GM21529 (cell line): ENCODE measurements at regions not wholly inside any gene's neighbourhood (a gene's known extent, or its start where the extent isn't known, plus 50 kb on each side); places are given as distances from the start of the nearest gene placed in this dataset.

Experiments
- ATAC-seq: cut with Tn5 transposase; IDR thresholded peaks from one replicate; pipeline ENCODE4 v1.9.1; 2021; ENCODE audit not compliant: unreplicated experiment

DNA sequence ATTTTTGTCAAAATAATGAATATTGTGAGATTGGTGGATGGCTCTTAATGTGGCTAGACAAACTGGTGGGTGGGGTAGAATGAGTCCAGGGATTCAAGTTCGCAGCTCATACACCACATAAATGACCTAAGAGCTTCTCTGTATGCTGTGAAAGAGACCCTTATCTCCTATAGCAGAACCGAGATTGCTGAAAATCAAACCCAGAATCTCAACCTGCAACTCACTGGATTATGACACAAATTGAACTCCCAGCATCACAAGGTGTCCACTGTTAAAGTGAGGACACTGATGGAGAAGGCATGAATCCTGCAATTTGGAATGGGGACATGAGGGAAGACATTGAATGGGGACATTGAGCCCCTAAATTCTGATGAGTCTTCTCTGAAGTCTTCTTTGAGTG lies 51.3 kb upstream of the CNKSR3 start:
- ATAC-seq, result no peak

GRCh38 chr6:154565331-154565730 lies 54.8 kb upstream of the CNKSR3 start:
- ATAC-seq, result no peak

GRCh38 chr6:154566866-154567265 lies 56.4 kb upstream of the CNKSR3 start:
- ATAC-seq, result no peak

DNA sequence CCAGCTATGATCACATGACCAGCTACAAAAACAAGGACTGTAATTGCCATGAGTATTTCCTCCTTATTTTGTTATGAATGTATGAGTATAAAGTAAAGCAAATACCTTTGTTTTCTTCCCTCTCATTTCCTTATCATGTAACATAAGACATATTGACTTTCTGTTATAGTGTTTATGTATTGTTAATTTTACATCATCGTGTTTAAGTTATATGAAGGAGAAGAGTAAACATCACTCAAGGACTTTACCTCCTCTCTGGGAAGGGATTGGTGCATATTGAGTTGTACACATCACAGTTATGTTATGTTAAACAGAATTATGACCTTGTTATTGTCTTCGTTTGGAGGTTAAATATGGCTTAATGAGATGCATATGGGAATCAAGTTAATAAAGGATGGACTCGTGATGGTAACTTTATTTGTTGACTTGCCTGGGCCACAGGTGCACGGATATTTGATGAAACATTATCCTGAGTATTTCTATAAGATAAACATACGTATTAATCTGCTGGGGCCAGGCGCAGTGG lies 57.3 kb upstream of the CNKSR3 start:
- ATAC-seq, result no peak

GRCh38 chr6:154569156-154569862 lies 58.8 kb upstream of the CNKSR3 start:
- ATAC-seq, result no peak

- no peak for ATAC-seq
Observed at GRCh38 chr6:154570505-154570904, 60.0 kb upstream of the CNKSR3 start.

DNA sequence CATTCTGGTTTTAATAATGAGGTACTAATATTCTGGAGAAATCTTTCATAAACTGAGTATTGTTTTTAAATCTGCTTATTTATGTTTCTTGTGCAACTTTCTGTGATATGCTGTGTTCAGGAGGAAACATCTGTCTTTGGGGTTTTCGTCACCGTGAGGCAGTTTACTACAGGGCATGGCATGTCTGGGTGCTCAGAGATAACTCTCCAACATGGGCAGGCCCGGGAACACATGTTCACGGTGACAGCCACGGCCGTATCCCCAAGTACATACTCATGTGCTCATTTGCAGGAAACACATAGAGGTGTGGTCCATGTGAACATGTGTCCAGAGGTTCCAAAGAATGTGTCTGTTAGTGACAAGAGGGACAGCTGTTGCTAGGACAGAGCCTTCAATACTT lies 62.1 kb upstream of the CNKSR3 start:
- no peak for ATAC-seq

DNA sequence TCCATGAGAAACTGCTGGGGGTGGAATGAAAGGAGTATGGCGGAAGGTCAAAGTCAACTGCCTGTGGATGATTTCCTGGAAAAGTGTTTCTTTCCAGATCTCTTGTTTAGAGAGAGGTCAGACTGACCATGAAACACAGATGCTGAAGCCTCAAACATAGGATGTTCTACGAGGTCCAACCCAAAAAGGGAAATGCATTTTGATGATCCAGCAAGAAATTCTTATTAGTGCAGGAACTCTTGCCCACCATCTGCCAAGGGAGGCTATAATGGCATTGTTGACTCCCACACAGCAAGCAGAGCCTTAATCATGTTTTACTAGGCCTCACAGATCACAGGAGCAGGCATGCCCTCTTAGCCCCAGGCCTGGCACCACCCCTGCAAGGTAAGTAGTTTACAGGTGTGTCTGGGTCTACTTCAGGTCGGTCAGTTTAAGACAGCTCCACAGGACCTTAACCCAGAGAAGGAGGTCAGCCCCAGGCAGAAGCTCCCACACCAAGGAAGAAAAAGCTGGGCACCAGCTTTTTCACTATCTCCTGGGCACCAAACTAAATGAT lies 67.6 kb upstream of the CNKSR3 start:
- no peak for ATAC-seq

DNA sequence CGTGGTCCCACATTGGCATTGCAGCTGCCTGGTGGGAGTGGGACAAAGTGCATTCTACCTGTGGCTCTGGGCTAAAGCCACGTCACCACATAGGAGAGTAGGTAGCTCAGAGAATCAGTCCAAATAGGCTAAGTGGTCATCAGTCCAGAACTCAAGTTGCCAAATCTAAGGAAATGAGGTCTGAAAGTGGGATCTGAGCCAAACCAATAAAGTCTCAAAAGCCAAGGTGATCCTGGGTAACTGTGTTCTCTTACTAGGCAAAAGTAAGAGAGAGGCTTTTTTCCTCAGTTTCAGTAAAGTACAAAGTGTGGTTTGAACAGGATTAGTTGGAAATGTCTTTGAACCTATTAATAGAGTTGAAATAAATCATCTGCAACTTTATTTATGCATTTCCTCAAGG lies 68.6 kb upstream of the CNKSR3 start:
- ATAC-seq, result no peak

GRCh38 chr6:154579485-154579884 lies 69.0 kb upstream of the CNKSR3 start:
- ATAC-seq, result no peak

DNA sequence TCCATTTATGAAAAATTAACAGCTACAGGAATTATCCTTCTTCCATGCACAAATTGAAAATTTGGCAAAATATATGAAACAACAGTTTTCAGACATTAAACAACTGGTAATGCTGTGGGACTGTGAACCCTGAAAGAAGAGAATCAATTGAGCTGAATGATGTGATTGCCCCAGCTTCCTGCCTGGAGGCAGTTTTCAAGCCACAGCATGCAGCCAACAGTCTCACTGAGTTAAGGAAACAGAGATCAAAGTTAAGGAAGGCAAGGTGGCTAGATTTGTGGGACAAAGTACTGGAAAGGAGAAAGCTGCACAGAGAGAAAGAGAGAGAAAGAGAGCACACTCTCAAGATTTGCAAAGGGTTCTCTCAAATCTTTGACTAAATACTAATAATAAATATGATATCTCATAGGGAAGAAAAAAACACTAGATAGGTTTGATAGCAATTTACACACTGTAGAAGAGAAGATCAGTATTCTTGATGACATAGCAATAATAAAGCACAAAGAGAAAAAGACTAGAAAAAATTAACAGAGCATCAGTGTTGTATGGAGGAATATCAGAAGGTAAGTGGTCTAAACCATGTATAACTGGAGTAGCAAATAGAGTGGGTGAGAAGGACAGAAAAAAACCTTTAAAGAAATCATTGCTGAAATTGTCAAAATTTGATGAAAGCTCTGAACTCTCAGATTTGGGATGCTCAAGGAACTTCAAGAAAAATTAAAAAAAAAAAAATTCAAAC lies 70.1 kb upstream of the CNKSR3 start:
- no peak for ATAC-seq

GRCh38 chr6:154582696-154583095 lies 72.2 kb upstream of the CNKSR3 start:
- no peak for ATAC-seq

GRCh38 chr6:154583546-154584188 lies 73.2 kb upstream of the CNKSR3 start:
- ATAC-seq, result no peak

DNA sequence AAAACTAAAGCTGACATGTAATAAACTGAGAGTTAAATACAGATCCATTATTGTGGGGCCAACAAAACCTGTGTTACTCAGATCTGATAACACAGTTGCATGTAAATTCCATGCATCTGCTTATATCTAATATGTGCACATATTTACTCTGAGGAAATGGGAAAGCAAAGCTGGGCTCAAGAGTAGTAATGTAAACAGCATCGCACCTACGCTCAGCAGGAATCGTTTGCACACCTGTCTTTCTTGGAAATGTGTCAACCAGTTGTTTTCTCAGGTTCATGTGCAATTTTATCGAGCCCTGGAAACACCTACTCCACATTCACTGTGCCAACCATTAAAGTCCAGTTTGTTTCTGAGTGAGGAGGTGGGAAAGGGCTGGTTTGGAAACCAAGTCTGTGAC lies 80.3 kb upstream of the CNKSR3 start:
- ATAC-seq, result no peak

DNA sequence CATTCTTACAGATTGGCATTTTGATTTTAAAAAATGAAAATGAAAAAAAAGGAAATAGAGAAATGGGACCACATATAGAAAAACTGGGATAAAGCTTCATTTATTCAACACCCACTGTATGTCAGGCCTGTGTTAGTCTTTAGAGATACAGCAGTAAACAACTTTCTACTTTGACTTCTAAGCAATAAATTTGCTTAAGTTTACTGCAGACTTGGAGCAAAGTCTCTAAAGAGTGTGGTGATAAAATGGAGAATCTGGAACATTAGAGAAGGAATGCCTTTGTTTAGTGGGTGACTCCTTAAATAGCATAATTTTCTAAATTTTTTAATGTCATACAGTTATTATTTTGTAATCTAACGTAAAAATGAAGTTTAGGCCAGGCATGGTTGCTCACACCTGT lies 80.7 kb upstream of the CNKSR3 start:
- no peak for ATAC-seq

GRCh38 chr6:154592199-154592860 lies 81.8 kb upstream of the CNKSR3 start:
- ATAC-seq, result no peak

DNA sequence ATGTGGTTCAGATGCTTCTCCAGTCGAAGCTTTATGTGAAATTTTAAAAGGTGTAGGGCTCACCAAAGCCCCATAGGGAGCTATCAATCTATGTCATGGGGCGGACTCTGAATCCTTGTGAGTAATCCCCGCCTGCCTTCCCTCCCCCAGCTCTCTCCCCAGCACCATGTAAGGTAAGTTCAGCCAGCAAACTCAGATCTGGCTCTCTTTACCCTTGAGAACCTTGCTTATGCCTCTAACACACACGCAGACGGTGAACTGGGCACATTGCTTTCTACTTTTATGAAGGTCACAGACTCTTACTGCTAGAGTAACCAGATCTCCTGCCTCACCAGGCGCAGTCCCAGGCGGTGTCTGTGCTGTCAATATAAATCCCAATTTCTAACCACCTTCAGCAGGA lies 82.6 kb upstream of the CNKSR3 start:
- ATAC-seq, result no peak

- no peak for ATAC-seq
Observed at GRCh38 chr6:154594496-154595198, 84.2 kb upstream of the CNKSR3 start.

DNA sequence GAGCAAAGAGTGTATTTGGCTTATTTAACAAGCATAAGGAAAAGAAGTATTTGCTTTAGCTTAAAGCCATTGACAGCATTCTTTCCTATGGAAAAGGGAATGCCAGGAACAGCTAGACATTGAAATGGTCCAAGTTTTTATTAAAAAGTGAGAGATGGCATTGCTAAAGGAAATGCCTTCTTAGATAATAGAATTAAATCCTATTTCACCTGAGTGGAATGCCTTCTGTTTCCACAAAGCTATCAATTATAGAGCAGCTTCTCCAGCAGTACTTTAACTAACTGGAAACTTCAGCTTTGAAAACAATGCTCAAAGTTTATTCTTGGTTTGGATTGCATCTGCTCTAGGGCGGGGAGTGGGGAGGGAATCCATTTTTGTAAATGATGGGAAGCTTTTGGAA lies 85.1 kb upstream of the CNKSR3 start:
- ATAC-seq, result no peak

GRCh38 chr6:154596009-154596408 lies 85.5 kb upstream of the CNKSR3 start:
- no peak for ATAC-seq

- no peak for ATAC-seq
Observed at GRCh38 chr6:154596701-154597100, 86.2 kb upstream of the CNKSR3 start.
